Lung (tissue), 11 donors: ENCODE measurements at regions not wholly inside any gene's neighbourhood (a gene's known extent, or its start where the extent isn't known, plus 50 kb on each side); places are given as distances from the start of the nearest gene placed in this dataset.

Experiments
- ATAC-seq: fragments of 200-7000 bp; cut with Tn5 transposase; one replicate; pipeline ENCODE4 v1.9.1; 2020; ENCODE audit warnings: moderate number of reproducible peaks; ENCODE audit not compliant: insufficient read depth, low FRiP score
- DNase-seq, 3 donors: peaks; one replicate each; pipeline ENCODE4 v3.0.0-alpha.2; 2013 to 2017
- H3K27ac ChIP-seq, 2 donors: one replicate each; pipeline ENCODE4 v1.5.1; 2013; ENCODE audit warnings: mild to moderate bottlenecking in 2 of 2, moderate library complexity in 2 of 2, control low read depth in 1 of 2, inconsistent platforms in 1 of 2, low read depth in 1 of 2, low read length in 1 of 2
- H3K27me3 ChIP-seq, 3 donors: one replicate each; pipeline ENCODE4 v1.5.1; 2013; ENCODE audit warnings: low read length in 2 of 3; ENCODE audit not compliant: control insufficient read depth in 3 of 3, insufficient read depth in 3 of 3
- H3K36me3 ChIP-seq, 4 donors: one replicate each; pipeline ENCODE4 v1.5.1; 2013; ENCODE audit warnings: low read length in 4 of 4, mild to moderate bottlenecking in 1 of 4, moderate library complexity in 1 of 4; ENCODE audit not compliant: control insufficient read depth in 4 of 4, insufficient read depth in 4 of 4
- H3K4me1 ChIP-seq, 5 donors: one replicate each; pipeline ENCODE4 v1.5.1; 2013; ENCODE audit warnings: low read length in 5 of 5, mild to moderate bottlenecking in 2 of 5, moderate library complexity in 1 of 5; ENCODE audit not compliant: control insufficient read depth in 5 of 5, insufficient read depth in 5 of 5
- H3K4me3 ChIP-seq: one replicate; pipeline ENCODE4 v1.5.1; 2013; ENCODE audit warnings: mild to moderate bottlenecking, control low read depth, moderate library complexity
- H3K9ac ChIP-seq, 2 donors: one replicate each; pipeline ENCODE4 v1.5.1; 2013; ENCODE audit warnings: low read length in 2 of 2, control low read depth in 1 of 2; ENCODE audit not compliant: insufficient read depth in 1 of 2
- H3K9me3 ChIP-seq, 4 donors: one replicate each; pipeline ENCODE4 v1.5.1; 2013; ENCODE audit warnings: low read length in 3 of 4, mild to moderate bottlenecking in 1 of 4, moderate library complexity in 1 of 4; ENCODE audit not compliant: control insufficient read depth in 4 of 4, insufficient read depth in 3 of 4
- CTCF ChIP-seq: IDR thresholded peaks from 2 replicates; pipeline ENCODE4 v1.5.1; 2012; ENCODE audit warnings: mild to moderate bottlenecking; ENCODE audit errors: control extremely low read depth, extremely low read depth
- WGBS, 2 donors: extraction: QIAGEN DNeasy Blood & Tissue Kit; methylation state at CpG; one replicate each; pipeline ENCODE4 v1.1.7; 2013; 5-methylcytosine and 5-hydroxymethylcytosine counted together
- donor health status: control.
- donor health status: control.
- donor health status: Bipolar disorder and iron deficiency.
- donor health status: healthy.
- donor health status: DM: yes; HTN: yes; CAD: no.

DNA sequence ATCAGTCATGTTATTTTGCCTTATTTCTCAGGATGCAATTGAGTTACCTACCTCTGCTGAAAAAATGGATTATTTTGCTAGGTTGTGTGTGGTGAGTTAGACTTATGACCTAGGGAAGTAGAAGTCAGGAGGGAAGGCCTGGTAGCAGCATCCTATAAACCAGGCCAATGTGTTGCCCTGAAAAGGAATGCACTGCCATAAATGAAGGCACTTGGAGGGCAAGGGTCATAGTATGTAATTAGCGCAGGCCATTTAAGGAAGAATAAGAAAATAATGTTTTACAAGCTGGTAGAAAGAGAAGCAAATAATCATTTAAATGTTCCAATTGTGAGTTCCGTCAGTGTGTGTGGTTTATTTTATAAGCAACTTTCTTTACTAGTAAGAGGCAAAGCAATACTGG lies 698.8 kb downstream of the KCNJ2 start:
- 91% methylated on average over 2 of the region's 2 CpGs for WGBS, 2 donors

DNA sequence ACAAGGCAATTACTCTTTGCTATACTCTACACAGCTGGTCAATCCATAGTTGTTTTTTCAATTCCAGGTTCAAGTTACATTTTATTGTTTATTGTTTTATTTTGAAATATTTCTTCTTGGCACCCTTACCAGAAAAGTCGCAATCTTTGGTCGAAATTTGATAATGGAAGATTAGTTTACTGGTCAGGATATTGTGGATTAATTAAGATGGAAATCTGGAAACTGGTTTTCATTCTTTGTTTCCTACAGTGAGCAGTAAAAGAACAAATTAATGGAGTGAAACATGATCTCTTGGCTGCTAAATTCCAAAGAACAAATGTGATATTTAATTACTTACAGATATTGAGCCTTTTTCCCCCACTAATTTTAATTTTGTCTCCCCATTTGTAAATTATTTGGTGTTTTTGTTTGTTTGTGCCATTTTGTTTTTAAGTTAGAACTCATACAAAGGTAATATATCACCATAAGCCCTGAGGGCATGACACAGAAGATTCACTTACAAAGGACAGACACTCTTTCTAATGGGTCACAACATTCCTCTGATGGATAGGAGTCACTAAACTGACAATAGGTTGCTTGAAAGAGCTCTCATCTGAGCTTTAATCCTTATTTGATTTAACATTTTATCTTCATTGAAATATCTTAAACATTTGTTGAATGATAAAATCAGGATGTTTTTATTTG lies 700.2 kb downstream of the KCNJ2 start:
- no peak overlapping the region for H3K4me3 ChIP-seq
- no peaks in the 10 kb centered on the region for H3K27me3 ChIP-seq
- 78% methylated on average over 2 of the region's 2 CpGs for WGBS, 2 donors
- no peak overlapping the region for H3K9ac ChIP-seq
- peaks cover 0 to 13% (median 0%) of the 10 kb centered on the region in 5 donors for H3K4me1 ChIP-seq
- no peak for TF ChIP-seq CTCF
- no peaks in the 10 kb centered on the region for H3K36me3 ChIP-seq
- no peak overlapping the region for H3K27ac ChIP-seq
- DNase-seq (no peak), ATAC-seq (no peak)
- no peaks in the 10 kb centered on the region for H3K9me3 ChIP-seq

More for the DNA sequence above, 698.8 kb downstream of the KCNJ2 start:
- H3K27ac ChIP-seq = no peak overlapping the region
- DNase-seq (no peak), ATAC-seq (no peak)
- no peaks in the 10 kb centered on the region for H3K9me3 ChIP-seq
- no peak for TF ChIP-seq CTCF
- H3K9ac ChIP-seq = no peak overlapping the region
- H3K4me3 ChIP-seq = no peak overlapping the region
- peaks cover 0 to 13% (median 0%) of the 10 kb centered on the region in 5 donors for H3K4me1 ChIP-seq
- no peaks in the 10 kb centered on the region for H3K36me3 ChIP-seq
- no peaks in the 10 kb centered on the region for H3K27me3 ChIP-seq

DNA sequence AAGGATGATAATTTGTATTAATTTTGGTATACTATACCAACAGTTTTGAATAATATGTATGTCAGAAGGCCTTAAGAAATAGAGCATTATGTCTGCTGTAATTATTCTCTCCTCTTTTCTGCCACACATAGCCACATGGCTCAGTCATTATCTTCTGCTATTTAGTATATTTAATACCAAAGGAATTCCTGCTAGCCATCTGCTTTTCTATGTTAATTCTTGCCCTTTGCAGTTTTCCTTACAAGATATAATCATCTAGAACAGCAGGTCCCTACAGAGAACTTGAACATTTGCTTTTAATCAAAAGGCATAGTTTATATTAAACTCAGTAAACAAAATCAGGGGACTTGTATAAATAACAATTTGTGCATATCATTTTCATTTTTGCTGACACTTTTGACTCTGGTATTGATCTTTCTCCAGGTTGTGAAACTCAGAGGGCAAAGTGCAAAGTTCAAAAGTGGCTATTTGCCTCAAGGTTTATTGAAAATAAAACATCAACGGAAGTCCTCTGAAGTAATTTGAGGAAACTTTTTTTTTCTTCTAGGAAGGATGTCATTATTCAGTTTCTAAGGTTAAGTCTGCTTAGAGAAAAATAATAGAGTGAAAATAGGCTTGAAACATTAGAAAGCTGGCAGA lies 702.0 kb downstream of the KCNJ2 start:
- peak in 2 of 3 donors; percentile 39 to 47 for DNase-seq
- H3K9me3 ChIP-seq = no peaks in the 10 kb centered on the region
- no peak overlapping the region for H3K9ac ChIP-seq
- no peak overlapping the region for H3K27ac ChIP-seq
- no peak overlapping the region for H3K4me3 ChIP-seq
- no peak for TF ChIP-seq CTCF
- WGBS, 2 donors = 32 to 62% methylated on average over 1 of the region's 1 CpG
- H3K36me3 ChIP-seq = no peaks in the 10 kb centered on the region
- no peak for ATAC-seq
- H3K27me3 ChIP-seq = no peaks in the 10 kb centered on the region
- H3K4me1 ChIP-seq = peaks cover 0 to 16% (median 0%) of the 10 kb centered on the region in 5 donors
